ENCODE measurements at regions not wholly inside any gene's neighbourhood (a gene's known extent, or its start where the extent isn't known, plus 50 kb on each side); places are given as distances from the start of the nearest gene placed in this dataset.

- no peak for DNase-seq (ENCODE audit: low read depth in 2 of 2)
- H3K4me3 ChIP-seq (replicated peaks in 1 of 2; ENCODE audit: low read depth in 2 of 2, low read length in 2 of 2) = no peak overlapping the region
- TF ChIP-seq, protein P1, sequence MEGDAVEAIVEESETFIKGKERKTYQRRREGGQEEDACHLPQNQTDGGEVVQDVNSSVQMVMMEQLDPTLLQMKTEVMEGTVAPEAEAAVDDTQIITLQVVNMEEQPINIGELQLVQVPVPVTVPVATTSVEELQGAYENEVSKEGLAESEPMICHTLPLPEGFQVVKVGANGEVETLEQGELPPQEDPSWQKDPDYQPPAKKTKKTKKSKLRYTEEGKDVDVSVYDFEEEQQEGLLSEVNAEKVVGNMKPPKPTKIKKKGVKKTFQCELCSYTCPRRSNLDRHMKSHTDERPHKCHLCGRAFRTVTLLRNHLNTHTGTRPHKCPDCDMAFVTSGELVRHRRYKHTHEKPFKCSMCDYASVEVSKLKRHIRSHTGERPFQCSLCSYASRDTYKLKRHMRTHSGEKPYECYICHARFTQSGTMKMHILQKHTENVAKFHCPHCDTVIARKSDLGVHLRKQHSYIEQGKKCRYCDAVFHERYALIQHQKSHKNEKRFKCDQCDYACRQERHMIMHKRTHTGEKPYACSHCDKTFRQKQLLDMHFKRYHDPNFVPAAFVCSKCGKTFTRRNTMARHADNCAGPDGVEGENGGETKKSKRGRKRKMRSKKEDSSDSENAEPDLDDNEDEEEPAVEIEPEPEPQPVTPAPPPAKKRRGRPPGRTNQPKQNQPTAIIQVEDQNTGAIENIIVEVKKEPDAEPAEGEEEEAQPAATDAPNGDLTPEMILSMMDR (IDR thresholded peaks at IDR 0.05; ENCODE audit: low read depth, low read length) = no peak
Observed at GRCh38 chr1:219993554-219994433, 52.5 kb downstream of the EPRS1 start.

GRCh38 chr1:219991919-219992318 lies 54.4 kb downstream of the EPRS1 start:
- DNase-seq (ENCODE audit: low read depth in 2 of 2) = no peak
- H3K4me3 ChIP-seq (replicated peaks in 1 of 2; ENCODE audit: low read depth in 2 of 2, low read length in 2 of 2) = no peak overlapping the region
- TF ChIP-seq, protein P1 (IDR thresholded peaks at IDR 0.05; ENCODE audit: low read depth, low read length) = no peak

DNA sequence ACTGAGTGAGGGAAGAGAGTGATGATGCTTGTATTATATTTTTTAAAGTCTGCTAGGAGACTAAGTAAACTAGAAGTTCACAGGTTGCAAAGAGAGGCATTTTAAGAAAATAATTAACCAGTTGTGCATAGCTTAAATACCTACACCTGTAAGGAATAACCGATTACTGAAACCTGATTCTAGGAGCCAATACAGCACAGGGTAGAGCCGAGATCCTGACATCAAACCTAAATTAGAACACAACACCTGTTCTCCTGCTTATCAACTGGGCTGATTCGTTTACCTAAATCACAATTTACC lies 54.8 kb downstream of the EPRS1 start:
- DNase-seq (ENCODE audit: low read depth in 2 of 2) = no peak
- TF ChIP-seq, protein P1 (IDR thresholded peaks at IDR 0.05; ENCODE audit: low read depth, low read length) = no peak
- no peak overlapping the region for H3K4me3 ChIP-seq (replicated peaks in 1 of 2; ENCODE audit: low read depth in 2 of 2, low read length in 2 of 2)

DNA sequence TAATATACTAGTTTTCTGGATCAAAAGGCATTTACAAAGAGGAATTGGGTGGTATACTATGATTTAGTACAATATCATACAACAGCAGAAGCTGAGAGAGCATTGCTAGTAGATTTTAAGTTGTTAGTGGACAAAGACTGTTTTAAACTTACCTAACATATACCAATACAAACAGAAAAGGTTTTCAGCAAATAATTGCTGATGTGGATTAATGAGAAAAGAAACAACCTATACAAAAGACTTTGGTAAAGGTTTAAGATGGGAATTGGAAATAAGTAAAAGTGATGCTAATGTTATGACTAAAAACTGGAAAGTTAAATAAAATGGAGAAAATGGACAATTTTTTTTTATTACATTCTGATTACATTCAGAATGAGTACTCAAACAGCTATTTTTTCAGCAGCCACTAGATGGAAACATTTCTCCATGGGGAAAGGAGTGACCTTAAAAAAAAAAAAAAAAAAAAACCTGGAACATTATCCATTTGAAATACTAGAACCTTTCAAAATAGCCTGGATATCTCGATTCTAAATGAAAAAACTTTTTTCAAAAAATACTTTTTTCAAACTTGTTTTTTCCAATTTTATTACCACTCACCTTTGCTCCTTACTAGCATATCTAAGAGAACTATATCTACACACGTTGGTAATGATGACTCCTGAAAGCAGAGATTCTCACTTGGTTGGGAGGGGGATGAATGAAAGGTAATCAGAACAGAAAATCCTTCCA lies 55.4 kb downstream of the EPRS1 start:
- DNase-seq (ENCODE audit: low read depth in 2 of 2) = peak; percentile 59 to 63
- no peak overlapping the region for H3K4me3 ChIP-seq (replicated peaks in 1 of 2; ENCODE audit: low read depth in 2 of 2, low read length in 2 of 2)
- TF ChIP-seq, protein P1 (IDR thresholded peaks at IDR 0.05; ENCODE audit: low read depth, low read length) = peak; percentile 56

- no peak for DNase-seq (ENCODE audit: low read depth in 2 of 2)
- no peak overlapping the region for H3K4me3 ChIP-seq (replicated peaks in 1 of 2; ENCODE audit: low read depth in 2 of 2, low read length in 2 of 2)
- TF ChIP-seq, protein P1 (IDR thresholded peaks at IDR 0.05; ENCODE audit: low read depth, low read length) = no peak
Observed at GRCh38 chr1:219989766-219990165, 56.5 kb downstream of the EPRS1 start.

- no peak for DNase-seq (ENCODE audit: low read depth in 2 of 2)
- TF ChIP-seq, protein P1 (IDR thresholded peaks at IDR 0.05; ENCODE audit: low read depth, low read length) = no peak
- no peak overlapping the region for H3K4me3 ChIP-seq (replicated peaks in 1 of 2; ENCODE audit: low read depth in 2 of 2, low read length in 2 of 2)
Observed at GRCh38 chr1:219988818-219989217, 57.5 kb downstream of the EPRS1 start.
